Esophagus squamous epithelium (tissue), 5 donors: ENCODE measurements at regions not wholly inside any gene's neighbourhood (a gene's known extent, or its start where the extent isn't known, plus 50 kb on each side); places are given as distances from the start of the nearest gene placed in this dataset.
"Not testable (repeated sequence)": the region's sequence is repeated elsewhere in the genome, so short reads cannot be mapped to it uniquely, and the experiment has no call there.

Source experiments
- DNase-seq: peaks from one replicate; lab custom pipeline; 2025; lab: John Stamatoyannopoulos, UW
- H3K27ac ChIP-seq, 4 donors: fragments of 200-600 bp; sonication (generic); one replicate each; pipeline ENCODE4 v1.5.1; 2016 to 2019; ENCODE audit warnings: mild to moderate bottlenecking in 1 of 4
- H3K27me3 ChIP-seq, 4 donors: fragments of 200-600 bp; sonication (generic); 1 replicate in 3 of 4; 2 replicates in 1 of 4; pipeline versions ENCODE4 v1.5.1 to v1.6.0; 2017 to 2021; ENCODE audit warnings: antibody characterized with exemption in 1 of 4
- H3K36me3 ChIP-seq, 3 donors: fragments of 200-600 bp; sonication (generic); one replicate each; pipeline ENCODE4 v1.5.1; 2016 to 2019
- H3K4me1 ChIP-seq, 3 donors: fragments of 200-600 bp; sonication (generic); one replicate each; pipeline ENCODE4 v1.5.1; 2017 to 2019
- H3K4me3 ChIP-seq, 4 donors: fragments of 200-600 bp; sonication (generic); 1 replicate in 3 of 4; 2 replicates in 1 of 4; pipeline ENCODE4 v1.5.1; 2016 to 2019; ENCODE audit warnings: mild to moderate bottlenecking in 2 of 4, moderate library complexity in 1 of 4
- H3K9me3 ChIP-seq, 3 donors: fragments of 200-600 bp; sonication (generic); one replicate each; pipeline ENCODE4 v1.5.1; 2016 to 2019
- CTCF ChIP-seq, 6 experiments: fragments of 450-650 bp in 4 of 6; fragments of 200-600 bp in 2 of 6; sonication (generic) in 2 of 6; IDR thresholded peaks; one replicate each; pipeline ENCODE4 v1.5.1; 2016 to 2019; ENCODE audit warnings: antibody characterized with exemption in 6 of 6, mild to moderate bottlenecking in 4 of 6, moderate library complexity in 4 of 6
- POLR2A ChIP-seq, 4 donors: fragments of 450-650 bp; IDR thresholded peaks; one replicate each; pipeline ENCODE4 v1.6.1; 2017; ENCODE audit warnings: antibody characterized with exemption in 4 of 4, mild to moderate bottlenecking in 4 of 4, moderate library complexity in 3 of 4
- WGBS, 2 donors: methylation state at CpG; one replicate each; pipeline ENCODE4 v1.1.5; 2018; 5-methylcytosine and 5-hydroxymethylcytosine counted together
- intact Hi-C: fragments of 100-400 bp; cut with DNase I; formaldehyde crosslinking; loops from one replicate; pipeline ENCODE4 v1.15.0; 2022
- donor health status: DM: yes; HTN: yes; CAD: no.

- intact Hi-C loops = no loop called here
Observed at GRCh38 chr15:66865622-66866611, 163.9 kb downstream of the SMAD6 start.

GRCh38 chr15:66866656-66867055 is 164.6 kb downstream of the SMAD6 start:
- H3K27me3 ChIP-seq = peaks cover 0 to 5% (median 0%) of the 10 kb centered on the region in 4 donors
- WGBS, 2 donors = 80 to 84% methylated on average over 6 of the region's 6 CpGs
- no peak overlapping the region for H3K27ac ChIP-seq
- H3K4me3 ChIP-seq = no peak overlapping the region
- TF ChIP-seq CTCF (IDR thresholded peaks at IDR 0.05) (no peak), POLR2A (IDR thresholded peaks at IDR 0.05) (no peak)
- DNase-seq = no peak
- intact Hi-C loops = no loop called here
- H3K36me3 ChIP-seq = no peaks in the 10 kb centered on the region
- peaks cover 0 to 12% (median 0%) of the 10 kb centered on the region in 3 donors for H3K4me1 ChIP-seq
- H3K9me3 ChIP-seq = no peaks in the 10 kb centered on the region

More at GRCh38 chr15:66865622-66866611, 163.9 kb downstream of the SMAD6 start:
- no peaks in the 10 kb centered on the region for H3K36me3 ChIP-seq
- H3K4me1 ChIP-seq = peaks cover 0 to 12% (median 0%) of the 10 kb centered on the region in 3 donors
- H3K4me3 ChIP-seq = no peak overlapping the region
- no peaks in the 10 kb centered on the region for H3K9me3 ChIP-seq
- TF ChIP-seq POLR2A (IDR thresholded peaks at IDR 0.05) (no peak), CTCF (IDR thresholded peaks at IDR 0.05) (no peak)
- 86 to 88% methylated on average over 9 to 13 of the region's 15 CpGs for WGBS, 2 donors
- no peak overlapping the region for H3K27ac ChIP-seq
- H3K27me3 ChIP-seq = peaks cover 0 to 5% (median 0%) of the 10 kb centered on the region in 4 donors
- peak; percentile 32 for DNase-seq

DNA sequence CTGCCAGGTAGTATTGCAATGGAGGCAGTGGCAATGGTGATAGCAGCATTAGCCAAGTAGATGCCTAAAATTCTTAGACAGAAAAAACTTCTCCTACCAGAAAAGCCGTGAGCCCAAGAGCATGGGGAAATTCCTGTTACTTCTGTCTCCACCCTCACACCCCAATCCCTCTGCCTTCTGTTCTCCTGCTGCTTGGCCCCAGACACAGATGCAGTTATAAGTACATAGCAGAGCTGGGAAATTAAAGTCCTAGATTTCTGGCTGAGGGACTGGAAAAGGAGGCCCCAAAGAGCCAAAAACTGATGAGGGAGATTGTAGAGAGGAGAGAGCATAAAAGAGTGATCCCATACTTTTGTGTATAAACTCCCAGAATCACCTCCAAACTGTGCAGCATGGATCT is 166.9 kb downstream of the SMAD6 start:
- no peaks in the 10 kb centered on the region for H3K9me3 ChIP-seq
- no peaks in the 10 kb centered on the region for H3K4me1 ChIP-seq
- H3K27ac ChIP-seq = no peak overlapping the region
- intact Hi-C loops = no loop called here
- peaks cover 0 to 5% (median 0%) of the 10 kb centered on the region in 4 donors for H3K27me3 ChIP-seq
- no peak for DNase-seq
- H3K36me3 ChIP-seq = no peaks in the 10 kb centered on the region
- TF ChIP-seq POLR2A (IDR thresholded peaks at IDR 0.05) (no peak), CTCF (IDR thresholded peaks at IDR 0.05) (no peak)
- 47 to 78% methylated on average over 1 of the region's 1 CpG for WGBS, 2 donors
- no peak overlapping the region for H3K4me3 ChIP-seq

DNA sequence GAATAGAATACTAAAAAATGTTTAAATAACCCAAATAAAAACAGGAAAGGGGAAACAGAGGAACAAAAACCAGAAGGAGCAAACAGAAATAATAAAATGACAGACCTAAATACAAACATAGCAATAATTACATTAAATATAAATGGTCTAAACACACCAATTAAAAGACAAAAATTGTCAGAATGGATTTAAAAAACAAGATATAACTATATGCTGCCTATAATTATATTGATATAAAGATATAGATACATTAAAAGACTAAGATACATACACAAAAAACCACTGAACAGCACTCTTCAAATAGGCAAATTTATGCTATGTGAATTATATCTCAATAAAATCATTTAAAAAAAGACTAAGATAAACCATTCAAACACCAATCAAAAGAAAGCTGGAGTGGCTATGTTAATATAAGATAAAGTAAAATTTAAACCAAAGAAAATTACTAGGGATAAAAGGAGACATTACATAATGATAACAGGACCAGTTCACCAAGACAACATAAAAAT is 168.9 kb downstream of the SMAD6 start:
- Histone ChIP-seq H3K36me3 (no peaks in the 10 kb centered on the region), H3K9me3 (no peaks in the 10 kb centered on the region), H3K27me3 (no peaks in the 10 kb centered on the region), H3K4me1 (no peaks in the 10 kb centered on the region), H3K4me3 (no peak overlapping the region), H3K27ac (no peak overlapping the region)
- no peak for TF ChIP-seq CTCF (IDR thresholded peaks at IDR 0.05)
- intact Hi-C loops = no loop called here
- DNase-seq = no peak

DNA sequence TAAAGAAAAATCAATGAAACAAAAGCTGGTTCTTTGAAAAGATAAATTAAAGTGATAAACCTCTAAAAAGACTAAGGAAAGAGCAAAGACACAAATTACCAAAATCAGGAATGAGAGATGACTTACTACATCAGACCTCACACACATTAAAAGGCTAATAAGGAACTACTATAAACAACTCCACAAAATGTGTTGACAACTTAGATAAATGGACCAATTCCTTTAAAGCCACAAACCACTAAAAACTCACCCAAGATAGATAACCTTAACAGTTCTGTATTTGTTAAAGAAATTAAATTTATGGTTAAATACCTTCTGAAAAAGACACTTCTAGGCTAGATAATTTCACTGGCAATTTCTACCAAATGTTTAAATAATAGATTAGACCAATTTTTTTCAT is 170.4 kb downstream of the SMAD6 start:
- DNase-seq = no peak
- Histone ChIP-seq H3K27me3 (no peaks in the 10 kb centered on the region), H3K4me3 (no peak overlapping the region), H3K9me3 (no peaks in the 10 kb centered on the region), H3K4me1 (peaks cover 0 to 4% (median 2%) of the 10 kb centered on the region in 3 donors), H3K27ac (no peak overlapping the region), H3K36me3 (no peaks in the 10 kb centered on the region)
- intact Hi-C loops = no loop called here
- no peak for TF ChIP-seq POLR2A (IDR thresholded peaks at IDR 0.05)
- TF ChIP-seq CTCF (IDR thresholded peaks at IDR 0.05) = no peak

DNA sequence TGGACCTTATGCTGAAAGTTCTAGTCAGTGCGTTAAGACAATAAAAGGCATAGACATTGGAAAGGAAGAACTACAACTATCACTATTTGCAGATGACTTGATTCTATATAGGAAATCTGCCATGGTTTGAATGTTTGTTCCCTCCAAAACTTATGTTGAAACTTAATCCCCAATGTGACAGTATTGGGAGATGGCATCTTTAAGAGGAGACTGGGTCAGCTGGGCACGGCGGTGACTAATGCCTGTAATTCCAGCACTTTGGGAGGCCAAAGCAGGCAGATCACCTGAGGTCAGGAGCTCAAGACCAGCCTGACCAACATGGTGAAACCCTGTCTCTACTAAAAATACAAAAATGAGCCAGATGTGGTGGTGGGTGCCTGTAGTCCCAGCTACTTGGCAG is 171.3 kb downstream of the SMAD6 start:
- DNase-seq = not testable (repeated sequence)

More for the DNA sequence above, 171.3 kb downstream of the SMAD6 start:
- H3K4me3 ChIP-seq, H3K27me3 ChIP-seq, intact Hi-C loops, H3K36me3 ChIP-seq, H3K27ac ChIP-seq, H3K9me3 ChIP-seq: not testable (repeated sequence)
- peaks cover 0 to 13% (median 8%) of the 10 kb centered on the region in 3 donors for H3K4me1 ChIP-seq
- WGBS, 2 donors = 81 to 88% methylated on average over 3 of the region's 3 CpGs
